Upper lobe of left lung (tissue), 6 donors: ENCODE measurements at regions not wholly inside any gene's neighbourhood (a gene's known extent, or its start where the extent isn't known, plus 50 kb on each side); places are given as distances from the start of the nearest gene placed in this dataset.

Experiments used
- ATAC-seq, 2 donors: fragments of 200-7000 bp; cut with Tn5 transposase; one replicate each; pipeline ENCODE4 v1.9.1; 2022; ENCODE audit warnings: mild to moderate bottlenecking in 2 of 2, moderate library complexity in 2 of 2; ENCODE audit not compliant: low FRiP score in 2 of 2
- DNase-seq, 2 donors: peaks; one replicate each; pipeline ENCODE4 v3.0.0-alpha.2; 2019 to 2020
- H3K27ac ChIP-seq, 4 donors: fragments of 200-600 bp; sonication (generic); one replicate each; pipeline ENCODE4 v1.5.1; 2016 to 2019
- H3K27me3 ChIP-seq, 4 donors: fragments of 200-600 bp; sonication (generic); one replicate each; pipeline ENCODE4 v1.5.1; 2017 to 2019
- H3K36me3 ChIP-seq, 4 donors: fragments of 200-600 bp; sonication (generic); one replicate each; pipeline ENCODE4 v1.5.1; 2016 to 2019
- H3K4me1 ChIP-seq, 4 donors: fragments of 200-600 bp; sonication (generic); one replicate each; pipeline ENCODE4 v1.5.1; 2018 to 2019
- H3K4me3 ChIP-seq, 4 donors: fragments of 200-600 bp; sonication (generic); one replicate each; pipeline ENCODE4 v1.5.1; 2017 to 2019; ENCODE audit warnings: mild to moderate bottlenecking in 2 of 4, moderate library complexity in 1 of 4
- H3K9me3 ChIP-seq, 4 donors: fragments of 200-600 bp; sonication (generic); one replicate each; pipeline ENCODE4 v1.5.1; 2018 to 2019
- EP300 ChIP-seq, 4 donors: sonication (generic); formaldehyde crosslinking; IDR thresholded peaks; one replicate each; pipeline ENCODE4 v1.5.1; 2017; ENCODE audit warnings: antibody characterized with exemption in 4 of 4, control low read depth in 2 of 4
- POLR2A ChIP-seq, 4 donors: fragments of 450-650 bp; IDR thresholded peaks; one replicate each; pipeline ENCODE4 v1.5.1; 2016 to 2017; ENCODE audit warnings: antibody characterized with exemption in 4 of 4, mild to moderate bottlenecking in 2 of 4
- POLR2AphosphoS5 ChIP-seq, 2 donors: sonication (generic); formaldehyde crosslinking; IDR thresholded peaks; one replicate each; pipeline ENCODE4 v1.5.1; 2017; ENCODE audit warnings: antibody characterized with exemption in 2 of 2
- WGBS, 2 donors: methylation state at CpG; one replicate each; pipeline ENCODE4 v1.1.5; 2017 to 2018; 5-methylcytosine and 5-hydroxymethylcytosine counted together
- TF ChIP-seq, protein P1 (sequence below), 6 experiments: fragments of 450-650 bp in 4 of 6; fragments of 200-600 bp in 2 of 6; sonication (generic) in 2 of 6; IDR thresholded peaks; one replicate each; pipeline ENCODE4 v1.5.1; 2016 to 2019; ENCODE audit warnings: antibody characterized with exemption in 6 of 6
- donor health status: DM: no; HTN: no; CAD: no; lungs with moderate emphysema.
- donor health status: DM: no; HTN: yes; CAD: no; lungs with severe emphysema.

DNA sequence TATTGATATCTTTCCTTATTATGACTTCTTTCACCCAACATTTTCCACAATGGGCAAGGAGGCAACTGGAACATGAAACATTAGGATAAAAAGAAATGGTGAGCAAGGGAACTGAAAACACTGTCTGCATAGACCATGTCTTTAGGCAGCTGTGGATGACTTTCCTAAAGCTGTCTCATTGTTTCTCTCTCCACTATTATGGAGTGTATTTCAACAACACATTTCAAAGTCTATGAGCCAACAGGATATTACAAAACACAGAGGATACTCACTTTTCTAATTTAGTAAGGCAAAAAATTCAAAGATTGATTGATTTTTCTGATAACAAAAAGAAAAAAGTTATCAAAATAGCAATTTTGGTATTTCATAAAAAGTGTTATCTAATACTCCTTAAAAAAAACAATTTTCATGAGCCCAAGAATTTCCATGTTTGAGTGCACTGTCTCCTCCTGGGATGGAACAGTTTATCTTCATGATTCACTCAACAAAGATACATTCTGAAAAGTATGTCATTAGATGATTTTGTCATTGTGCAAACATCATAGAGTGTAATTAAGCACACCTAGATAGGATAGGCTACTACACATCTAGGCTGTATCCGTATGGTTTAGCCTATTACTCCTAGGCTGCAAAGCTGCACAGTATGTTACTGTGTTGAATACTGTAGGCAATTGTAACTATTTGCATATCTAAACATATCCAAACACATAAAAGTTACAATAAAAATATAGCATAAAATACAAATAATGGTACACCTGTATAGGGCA, 1568.4 kb downstream of the SLITRK5 start:
- TF ChIP-seq POLR2AphosphoS5 (IDR thresholded peaks at IDR 0.05) (no peak), POLR2A (IDR thresholded peaks at IDR 0.05) (no peak)
- no peak for ATAC-seq
- DNase-seq = no peak
- no peaks in the 10 kb centered on the region for H3K9me3 ChIP-seq
- no peak overlapping the region for H3K4me3 ChIP-seq
- H3K36me3 ChIP-seq = no peaks in the 10 kb centered on the region
- 83 to 95% methylated on average over 1 of the region's 1 CpG for WGBS, 2 donors
- no peaks in the 10 kb centered on the region for H3K27me3 ChIP-seq
- no peak overlapping the region for H3K27ac ChIP-seq
- no peaks in the 10 kb centered on the region for H3K4me1 ChIP-seq

DNA sequence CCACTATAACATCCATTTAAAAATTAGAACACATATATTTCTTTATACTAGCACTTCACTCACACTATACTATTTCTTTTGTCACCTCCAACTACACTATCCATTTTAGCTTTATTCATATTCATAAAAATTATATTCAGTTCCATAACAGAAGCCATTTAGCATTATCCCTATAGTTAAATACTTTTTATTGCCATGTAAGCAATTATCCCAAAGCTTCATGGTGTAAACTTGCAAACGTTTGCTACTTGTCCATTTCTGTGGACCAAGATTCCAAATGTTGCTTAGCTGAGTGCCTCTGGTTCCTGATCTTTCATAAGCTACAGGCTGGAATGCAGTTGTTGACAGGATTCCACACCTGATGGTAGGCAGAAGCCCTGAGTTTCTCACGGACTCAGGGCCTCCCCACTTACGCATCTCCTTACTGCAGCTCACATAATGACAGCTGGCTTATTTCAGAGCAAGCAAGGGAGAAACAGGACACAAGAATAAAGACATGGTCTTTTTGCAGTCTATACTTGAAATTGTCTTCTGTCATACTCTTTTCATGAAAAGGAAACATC, 1584.8 kb downstream of the SLITRK5 start:
- ATAC-seq = no peak
- no peak for DNase-seq
- Histone ChIP-seq H3K27ac (no peak overlapping the region), H3K4me3 (no peak overlapping the region), H3K36me3 (no peaks in the 10 kb centered on the region), H3K4me1 (no peaks in the 10 kb centered on the region), H3K9me3 (peaks cover 0 to 12% (median 0%) of the 10 kb centered on the region in 4 donors), H3K27me3 (no peaks in the 10 kb centered on the region)
- 67 to 74% methylated on average over 3 of the region's 3 CpGs for WGBS, 2 donors
- TF ChIP-seq POLR2AphosphoS5 (IDR thresholded peaks at IDR 0.05) (no peak), EP300 (IDR thresholded peaks at IDR 0.05) (no peak), POLR2A (IDR thresholded peaks at IDR 0.05) (no peak)
- TF ChIP-seq, protein P1, sequence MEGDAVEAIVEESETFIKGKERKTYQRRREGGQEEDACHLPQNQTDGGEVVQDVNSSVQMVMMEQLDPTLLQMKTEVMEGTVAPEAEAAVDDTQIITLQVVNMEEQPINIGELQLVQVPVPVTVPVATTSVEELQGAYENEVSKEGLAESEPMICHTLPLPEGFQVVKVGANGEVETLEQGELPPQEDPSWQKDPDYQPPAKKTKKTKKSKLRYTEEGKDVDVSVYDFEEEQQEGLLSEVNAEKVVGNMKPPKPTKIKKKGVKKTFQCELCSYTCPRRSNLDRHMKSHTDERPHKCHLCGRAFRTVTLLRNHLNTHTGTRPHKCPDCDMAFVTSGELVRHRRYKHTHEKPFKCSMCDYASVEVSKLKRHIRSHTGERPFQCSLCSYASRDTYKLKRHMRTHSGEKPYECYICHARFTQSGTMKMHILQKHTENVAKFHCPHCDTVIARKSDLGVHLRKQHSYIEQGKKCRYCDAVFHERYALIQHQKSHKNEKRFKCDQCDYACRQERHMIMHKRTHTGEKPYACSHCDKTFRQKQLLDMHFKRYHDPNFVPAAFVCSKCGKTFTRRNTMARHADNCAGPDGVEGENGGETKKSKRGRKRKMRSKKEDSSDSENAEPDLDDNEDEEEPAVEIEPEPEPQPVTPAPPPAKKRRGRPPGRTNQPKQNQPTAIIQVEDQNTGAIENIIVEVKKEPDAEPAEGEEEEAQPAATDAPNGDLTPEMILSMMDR (IDR thresholded peaks at IDR 0.05) = no peak

- no peaks in the 10 kb centered on the region for H3K4me1 ChIP-seq
- ATAC-seq = no peak
- H3K9me3 ChIP-seq = peaks cover 0 to 1% (median 0%) of the 10 kb centered on the region in 4 donors
Observed at GRCh38 chr13:89267734-89268133, 1596.6 kb downstream of the SLITRK5 start.

DNA sequence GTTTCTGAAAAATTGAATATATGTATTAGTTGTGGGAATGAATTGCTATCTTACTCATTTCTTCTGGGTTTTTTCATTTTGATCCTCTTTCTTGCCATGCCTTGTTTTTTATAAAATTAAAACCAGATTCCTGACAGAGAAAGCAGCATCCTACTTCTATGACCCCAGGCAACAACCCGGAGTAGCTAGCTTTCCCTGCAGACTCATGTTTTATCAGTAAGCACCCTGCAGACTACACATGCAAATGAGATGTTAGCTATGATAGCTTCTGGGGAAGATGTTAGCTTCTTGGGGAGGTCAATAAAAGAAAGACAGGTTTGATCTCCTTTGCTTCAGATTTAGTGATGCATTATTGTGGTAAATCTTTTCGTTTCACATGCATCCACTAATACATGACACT, 1598.6 kb downstream of the SLITRK5 start:
- no peaks in the 10 kb centered on the region for H3K4me1 ChIP-seq
- TF ChIP-seq EP300 (IDR thresholded peaks at IDR 0.05) (no peak), POLR2AphosphoS5 (IDR thresholded peaks at IDR 0.05) (no peak)
- no peak overlapping the region for H3K27ac ChIP-seq
- H3K27me3 ChIP-seq = no peaks in the 10 kb centered on the region
- DNase-seq (no peak), ATAC-seq (no peak)
- H3K36me3 ChIP-seq = no peaks in the 10 kb centered on the region
- 73 to 88% methylated on average over 2 of the region's 2 CpGs for WGBS, 2 donors
- H3K4me3 ChIP-seq = no peak overlapping the region
- no peaks in the 10 kb centered on the region for H3K9me3 ChIP-seq

More at GRCh38 chr13:89267734-89268133, 1596.6 kb downstream of the SLITRK5 start:
- no peaks in the 10 kb centered on the region for H3K27me3 ChIP-seq
- WGBS, 2 donors = 84 to 86% methylated on average over 3 of the region's 3 CpGs
- no peak for DNase-seq
- TF ChIP-seq POLR2AphosphoS5 (IDR thresholded peaks at IDR 0.05) (no peak), EP300 (IDR thresholded peaks at IDR 0.05) (no peak), POLR2A (IDR thresholded peaks at IDR 0.05) (no peak)
- TF ChIP-seq, protein P1 (IDR thresholded peaks at IDR 0.05) = no peak
- no peaks in the 10 kb centered on the region for H3K36me3 ChIP-seq
- no peak overlapping the region for H3K27ac ChIP-seq
- no peak overlapping the region for H3K4me3 ChIP-seq

- Histone ChIP-seq H3K9me3 (no peaks in the 10 kb centered on the region), H3K27ac (no peak overlapping the region), H3K36me3 (no peaks in the 10 kb centered on the region), H3K27me3 (no peaks in the 10 kb centered on the region), H3K4me3 (no peak overlapping the region), H3K4me1 (no peaks in the 10 kb centered on the region)
- ATAC-seq = no peak
- WGBS, 2 donors = 69 to 70% methylated on average over 3 of the region's 3 CpGs
- TF ChIP-seq POLR2A (IDR thresholded peaks at IDR 0.05) (no peak), EP300 (IDR thresholded peaks at IDR 0.05) (no peak)
- TF ChIP-seq, protein P1 (IDR thresholded peaks at IDR 0.05) = no peak
- no peak for DNase-seq
Observed at GRCh38 chr13:89270736-89271135, 1599.6 kb downstream of the SLITRK5 start.

DNA sequence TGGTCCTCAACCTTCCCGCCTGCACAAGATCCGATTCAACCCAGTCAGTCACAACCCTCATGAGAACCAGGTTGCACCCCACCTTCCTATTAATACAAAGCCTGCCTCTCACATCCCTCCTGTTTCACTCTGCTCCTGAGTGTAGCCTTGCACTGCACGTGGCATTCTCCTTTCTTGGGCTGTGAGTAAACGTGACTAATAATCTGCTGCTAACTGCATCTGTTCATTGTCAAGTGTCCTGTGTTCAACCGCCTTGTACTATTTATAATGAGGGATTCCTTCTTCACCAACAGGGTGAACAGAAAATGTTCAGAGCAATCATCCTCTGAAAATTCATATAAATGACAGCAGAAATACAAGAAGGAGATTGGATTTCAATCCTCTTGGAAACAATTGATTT, 1608.2 kb downstream of the SLITRK5 start:
- Histone ChIP-seq H3K36me3 (no peaks in the 10 kb centered on the region), H3K27me3 (no peaks in the 10 kb centered on the region), H3K27ac (no peak overlapping the region), H3K4me1 (no peaks in the 10 kb centered on the region), H3K9me3 (no peaks in the 10 kb centered on the region), H3K4me3 (no peak overlapping the region)
- DNase-seq (no peak), ATAC-seq (no peak)
- 80 to 92% methylated on average over 5 of the region's 5 CpGs for WGBS, 2 donors
- TF ChIP-seq EP300 (IDR thresholded peaks at IDR 0.05) (no peak), POLR2AphosphoS5 (IDR thresholded peaks at IDR 0.05) (no peak), POLR2A (IDR thresholded peaks at IDR 0.05) (no peak)
- TF ChIP-seq, protein P1 (IDR thresholded peaks at IDR 0.05) = no peak
